ENCODE measurements at regions not wholly inside any gene's neighbourhood (a gene's known extent, or its start where the extent isn't known, plus 50 kb on each side); places are given as distances from the start of the nearest gene placed in this dataset.

GRCh38 chr4:30879855-30880598, 159.9 kb downstream of the PCDH7 start:
- DNase-seq = no peak

DNA sequence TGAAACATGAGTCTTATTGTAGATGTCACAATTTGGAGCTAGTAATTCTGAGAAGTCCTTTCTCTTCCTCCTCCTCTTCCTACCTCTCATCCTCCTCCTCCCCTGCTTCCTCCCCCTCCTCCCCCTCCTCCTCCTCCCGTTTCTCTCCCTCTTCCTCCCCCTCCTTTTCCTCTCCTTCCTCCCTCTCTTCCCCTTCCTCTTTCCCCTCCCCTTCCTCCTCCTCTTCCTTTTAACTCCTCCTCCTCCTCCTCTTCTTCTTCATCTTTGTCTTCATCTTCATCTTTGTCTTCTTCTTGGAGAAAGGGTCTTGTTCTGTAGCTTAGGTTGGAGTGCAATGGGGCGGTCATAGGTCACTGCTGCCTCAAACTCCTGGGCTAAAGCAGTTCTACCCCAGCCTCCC, 161.8 kb downstream of the PCDH7 start:
- no peak for DNase-seq

DNA sequence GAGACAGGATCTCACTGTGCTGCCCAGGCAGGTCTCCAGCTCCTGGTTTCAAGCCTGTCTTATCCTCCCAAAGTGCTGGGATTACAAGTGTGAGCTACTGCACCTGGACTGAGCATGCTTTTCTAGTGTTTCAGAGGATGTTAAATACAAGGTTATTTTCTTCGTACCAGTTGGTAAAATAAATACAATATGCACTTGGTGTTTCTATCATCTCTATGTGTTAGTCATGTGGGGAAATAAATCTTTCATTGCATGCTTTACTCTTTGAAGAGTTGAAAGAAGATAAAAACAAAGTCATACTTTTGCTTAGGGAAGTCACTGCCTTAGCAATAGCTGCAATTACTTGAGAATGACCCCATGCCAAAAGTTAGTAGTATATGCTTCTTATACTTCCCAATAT, 162.3 kb downstream of the PCDH7 start:
- DNase-seq = no peak

DNA sequence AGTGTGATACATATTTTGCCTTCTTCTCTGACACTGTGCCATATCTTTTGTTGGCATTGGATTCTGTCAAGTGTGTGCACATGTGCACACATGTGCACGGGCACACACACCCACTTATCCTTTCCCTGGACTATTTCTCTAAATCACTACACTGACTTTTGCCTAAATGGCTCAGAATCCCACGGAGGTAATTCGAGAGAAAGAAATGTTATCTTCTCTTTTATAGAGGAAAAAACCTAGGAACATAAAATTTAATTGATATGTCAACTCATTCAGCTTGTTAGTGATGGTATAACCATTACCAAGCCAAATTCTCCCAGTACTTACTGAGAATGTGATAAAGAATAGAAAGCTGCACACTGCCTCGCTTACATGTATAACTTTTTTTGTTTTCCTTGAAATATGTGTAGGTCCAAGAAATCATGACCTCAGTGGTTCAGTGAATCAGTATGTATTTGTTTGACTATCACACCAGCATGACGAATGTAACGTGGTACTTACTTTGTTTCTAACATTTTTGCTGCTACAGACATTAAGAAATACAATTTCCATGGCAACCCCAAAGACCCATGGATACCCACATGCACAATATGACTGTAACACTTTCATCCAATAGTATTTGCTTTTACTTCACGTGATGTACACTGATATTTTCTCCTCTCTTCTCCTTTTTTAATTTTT, 163.0 kb downstream of the PCDH7 start:
- no peak for DNase-seq

DNA sequence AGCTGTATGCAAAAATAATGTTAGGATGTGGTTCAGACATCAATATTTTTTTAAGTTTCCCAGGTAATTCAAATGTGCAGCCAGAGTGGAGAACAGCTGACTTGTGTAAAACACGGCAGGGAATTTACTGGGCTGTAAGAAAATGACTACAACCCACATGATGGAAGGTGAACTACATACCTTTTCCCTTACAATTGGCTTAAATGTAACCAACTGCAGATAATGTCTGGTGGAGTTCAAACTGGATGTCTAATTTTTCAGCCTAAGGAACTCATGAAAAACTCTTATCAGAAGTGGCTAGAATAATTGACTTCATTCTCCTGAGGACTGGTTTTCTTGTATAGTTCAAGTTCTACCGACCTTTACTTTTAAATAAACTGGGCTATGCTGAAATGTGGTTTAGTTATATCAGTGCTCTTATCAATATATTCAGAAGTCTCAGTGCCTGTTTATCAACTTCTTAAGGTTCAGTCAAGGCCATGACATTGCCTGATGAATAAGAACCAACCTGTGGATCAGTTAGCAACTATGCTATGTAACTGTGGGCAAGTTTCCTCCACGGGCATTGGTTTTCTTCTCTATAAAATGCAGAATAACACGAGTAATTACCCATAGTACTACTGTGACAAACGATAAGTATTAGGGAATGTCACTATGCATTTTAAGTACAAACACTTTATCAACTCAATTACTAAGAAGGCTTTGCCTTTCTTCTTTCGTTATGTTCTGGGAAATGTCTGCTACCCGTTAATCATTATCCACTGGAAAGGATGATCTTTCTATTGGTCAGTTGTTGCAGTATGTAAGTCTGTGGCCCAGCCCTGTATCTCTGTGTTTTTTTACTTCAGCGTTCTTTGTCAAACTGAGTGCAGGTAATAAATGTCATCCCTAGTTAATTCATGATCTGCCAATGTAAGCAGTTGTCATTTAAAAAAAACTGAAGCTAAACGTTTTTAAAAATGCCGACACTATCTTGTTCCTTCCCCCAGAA, 181.6 kb downstream of the PCDH7 start:
- no peak for DNase-seq

GRCh38 chr4:30903502-30904214, 183.5 kb downstream of the PCDH7 start:
- DNase-seq = no peak

GRCh38 chr4:30904215-30904555, 184.0 kb downstream of the PCDH7 start:
- no peak for DNase-seq

- DNase-seq = no peak
Measured at GRCh38 chr4:30904588-30904987, 184.4 kb downstream of the PCDH7 start.

DNA sequence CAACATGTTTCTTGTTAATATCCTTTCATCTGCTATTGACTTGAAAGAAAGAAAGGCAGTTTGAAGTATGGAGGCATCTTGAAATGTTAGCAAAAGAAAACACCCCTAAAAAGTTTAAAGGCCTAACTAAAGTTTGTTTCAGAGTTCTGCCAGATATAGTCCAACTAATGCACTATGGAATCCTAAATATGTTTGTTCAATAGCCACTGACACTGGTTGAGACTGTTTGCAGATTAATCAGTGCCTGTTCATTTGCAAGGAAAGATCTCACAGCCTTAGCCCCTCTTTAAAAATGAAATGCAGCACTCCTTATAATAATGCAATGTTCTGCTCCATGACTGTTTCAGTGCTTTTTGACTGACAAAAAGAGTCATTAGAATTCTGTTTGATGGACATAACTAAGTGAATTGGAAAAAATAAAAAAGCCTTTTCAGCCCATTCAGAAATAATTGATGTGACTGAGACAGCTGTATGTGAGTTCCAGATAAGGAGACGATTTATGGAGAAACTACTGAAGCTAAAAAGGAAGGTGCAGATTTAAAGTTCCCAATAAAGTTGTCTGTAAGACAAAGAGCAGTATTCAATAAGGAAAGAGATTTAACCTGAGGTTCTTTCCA, 192.0 kb downstream of the PCDH7 start:
- DNase-seq = no peak

DNA sequence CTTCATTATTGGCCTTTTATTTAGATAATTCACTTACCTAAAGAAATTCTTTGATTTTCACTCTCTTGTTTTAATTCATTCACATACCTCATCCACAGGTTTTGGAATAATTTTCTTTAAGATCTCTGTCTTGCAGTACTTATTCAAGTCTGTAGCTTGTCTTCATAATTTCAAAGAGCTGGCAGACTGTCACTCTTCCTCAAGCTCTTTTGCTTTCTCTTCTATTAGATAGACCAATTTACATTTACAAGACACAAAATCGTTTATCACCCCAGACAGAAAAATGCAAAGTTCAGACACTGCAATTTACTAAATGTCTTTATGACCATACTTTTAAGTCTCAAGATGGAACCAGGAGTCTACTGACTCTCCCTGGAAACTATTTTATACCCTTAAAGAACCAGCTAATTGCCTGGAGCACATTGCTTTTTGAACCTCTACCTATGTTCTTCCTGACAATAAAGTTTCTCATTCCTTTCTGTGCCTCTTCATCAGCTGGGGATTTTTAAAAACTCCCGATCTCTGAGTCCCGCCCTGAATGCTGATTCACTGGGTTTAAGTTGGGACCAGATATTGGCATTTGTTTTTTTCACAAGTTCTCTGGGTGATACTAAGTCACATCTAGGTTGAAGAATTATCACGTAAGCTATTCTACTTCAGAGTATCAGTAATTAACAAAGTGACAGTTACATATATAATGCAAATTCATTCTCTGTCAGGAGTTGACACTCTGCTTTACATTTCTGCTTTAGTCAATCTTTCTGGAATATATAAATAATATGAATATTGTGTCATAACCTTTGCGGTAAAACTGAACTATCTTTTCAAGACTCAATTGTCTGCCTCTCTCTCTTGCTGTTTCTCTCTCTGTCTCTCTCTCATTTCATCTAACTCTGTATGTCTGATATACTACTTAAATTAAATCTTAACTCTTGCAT, 196.4 kb downstream of the PCDH7 start:
- no peak for DNase-seq

DNA sequence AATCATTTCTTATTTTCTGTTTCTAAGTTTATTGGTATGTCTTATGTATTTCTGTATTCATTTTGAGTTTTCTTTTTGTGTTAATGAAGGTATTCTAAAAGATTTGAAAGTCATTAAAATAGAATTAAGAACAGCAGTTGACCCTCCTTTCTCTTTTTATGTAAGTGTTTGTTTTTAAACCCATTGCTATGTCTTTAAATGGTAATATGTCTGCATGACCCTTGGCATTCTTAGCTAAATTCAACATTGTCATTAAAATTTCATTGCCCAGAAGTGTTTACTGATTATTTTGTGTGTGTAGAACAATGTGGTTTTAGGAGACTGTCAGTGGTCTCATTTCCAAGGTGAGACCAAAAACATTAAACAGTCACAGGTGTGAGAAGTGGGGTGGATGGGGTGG, 197.8 kb downstream of the PCDH7 start:
- DNase-seq = no peak

DNA sequence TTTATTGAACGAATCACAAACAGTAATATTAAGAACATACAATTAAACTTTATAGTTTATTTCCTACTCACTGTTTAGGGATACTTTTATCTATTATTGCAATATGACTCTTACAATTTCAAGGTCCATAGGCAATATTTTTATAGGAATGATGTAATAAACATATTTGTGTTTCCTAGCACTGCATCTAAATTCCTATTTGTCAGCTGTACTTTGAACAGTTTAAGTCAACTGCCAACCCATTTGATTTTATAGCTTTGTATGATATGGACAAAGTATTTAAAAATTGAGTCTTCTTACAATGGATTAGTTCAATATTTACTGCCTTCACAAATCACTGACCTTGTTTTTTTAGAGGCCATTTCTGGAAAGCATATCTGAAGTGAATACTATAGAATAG, 199.3 kb downstream of the PCDH7 start:
- DNase-seq = no peak

DNA sequence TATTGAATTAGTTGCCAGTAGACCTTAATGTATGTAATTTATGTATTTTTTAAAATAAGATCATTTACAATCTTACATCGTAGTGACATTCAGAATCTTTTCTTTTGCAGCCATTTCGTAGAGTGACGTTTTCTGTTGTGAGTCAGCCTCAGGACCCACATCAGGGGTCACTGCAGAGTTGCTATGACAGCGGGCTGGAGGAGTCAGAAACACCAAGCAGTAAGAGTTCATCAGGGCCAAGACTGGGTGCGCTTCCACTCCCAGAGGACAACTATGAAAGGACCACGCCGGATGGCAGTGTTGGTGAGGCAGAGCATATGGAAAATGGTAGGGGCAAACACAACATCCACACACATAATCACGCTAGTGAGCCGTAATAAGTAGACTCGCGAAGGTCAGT, 199.9 kb downstream of the PCDH7 start:
- DNase-seq = no peak

DNA sequence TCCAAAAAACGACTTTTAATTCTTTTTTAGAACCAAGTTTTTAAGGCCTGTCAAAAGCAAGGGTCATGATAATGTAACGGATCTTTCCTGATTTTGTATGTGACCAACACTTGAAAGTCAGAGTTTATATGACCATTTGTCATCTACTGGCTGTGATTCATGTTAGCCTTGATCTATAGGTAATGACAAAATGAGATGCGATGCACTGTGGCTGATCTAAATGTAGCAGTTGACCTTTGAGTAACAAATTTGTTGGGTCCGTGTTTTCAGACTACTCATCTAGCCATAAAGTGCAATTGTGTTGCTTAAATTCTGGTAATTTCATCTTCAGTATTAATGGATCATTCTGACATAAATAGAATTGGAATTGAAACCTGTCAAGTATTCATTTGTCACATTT, 202.5 kb downstream of the PCDH7 start:
- DNase-seq = no peak

DNA sequence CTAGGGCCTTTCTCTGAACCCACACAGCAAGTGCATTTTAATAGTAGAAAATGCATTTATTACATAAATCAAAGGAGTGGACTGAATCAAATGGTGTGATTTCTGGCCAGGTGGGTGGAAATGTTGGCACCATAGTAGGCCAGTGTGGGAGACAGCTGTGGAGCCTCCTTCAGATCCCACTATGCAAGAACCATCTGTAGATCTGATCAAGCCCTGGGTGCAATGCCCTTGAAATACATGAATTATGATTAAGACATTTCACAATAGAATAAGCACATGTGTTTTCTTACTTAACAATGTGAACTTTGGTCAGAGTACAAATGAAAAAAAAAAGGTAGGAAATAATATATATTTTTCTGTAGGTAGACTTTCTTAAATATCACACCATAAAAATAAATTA, 204.3 kb downstream of the PCDH7 start:
- no peak for DNase-seq

- DNase-seq = no peak
Measured at GRCh38 chr4:30929649-30930048, 209.5 kb downstream of the PCDH7 start.

DNA sequence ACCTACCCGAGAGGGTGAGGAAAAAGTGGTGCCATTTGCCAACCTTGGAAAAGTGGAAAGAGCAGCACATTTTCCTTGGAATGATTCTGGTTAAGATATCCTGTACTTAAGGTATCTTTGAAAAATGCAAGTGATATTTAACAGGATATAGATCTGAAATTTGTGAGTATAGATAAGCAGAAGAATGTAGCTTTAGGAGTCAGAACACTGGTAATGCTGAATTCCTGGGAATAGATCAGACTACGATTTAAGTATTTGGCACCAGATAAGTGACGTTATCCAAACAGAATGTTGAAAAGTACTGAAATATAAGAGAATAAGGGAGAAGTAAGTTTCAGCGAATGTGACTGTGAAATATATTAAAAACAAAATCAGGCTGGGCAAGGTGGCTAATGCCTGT, 210.1 kb downstream of the PCDH7 start:
- DNase-seq = no peak

GRCh38 chr4:30932581-30932980, 212.4 kb downstream of the PCDH7 start:
- no peak for DNase-seq

- DNase-seq = no peak
Measured at GRCh38 chr4:30939069-30939468, 218.9 kb downstream of the PCDH7 start.

- DNase-seq = no peak
Measured at GRCh38 chr4:30939684-30940083, 219.5 kb downstream of the PCDH7 start.

- DNase-seq = no peak
Measured at GRCh38 chr4:30941641-30942040, 221.5 kb downstream of the PCDH7 start.

All from NCI-H1436 treated with DMSO at 0.1 percent for 48 hours (cell line).